MM.1S (cell line): ENCODE measurements at regions not wholly inside any gene's neighbourhood (a gene's known extent, or its start where the extent isn't known, plus 50 kb on each side); places are given as distances from the start of the nearest gene placed in this dataset.

Experiments
- CTCF ChIP-seq: fragments of 300-600 bp; sonication (generic); IDR thresholded peaks from 2 replicates; pipeline ENCODE4 v1.5.1; 2016; ENCODE audit warnings: antibody characterized with exemption, low read length, mixed read lengths
- EZH2 ChIP-seq: fragments of 300-600 bp; sonication (generic); optimal IDR thresholded peaks from 2 replicates; pipeline ENCODE3; 2017; ENCODE audit warnings: low read depth, mild to moderate bottlenecking, antibody characterized with exemption, low read length, mixed read lengths

- TF ChIP-seq CTCF, result no peak
- TF ChIP-seq EZH2, result no peak
Observed at GRCh38 chrX:15043538-15043937, 170.3 kb downstream of the MOSPD2 start.
